NCI-H345 (cell line): ENCODE measurements at regions not wholly inside any gene's neighbourhood (a gene's known extent, or its start where the extent isn't known, plus 50 kb on each side); places are given as distances from the start of the nearest gene placed in this dataset.

Source experiments
- DNase-seq: peaks from one replicate; lab custom pipeline; 2025; lab: John Stamatoyannopoulos, UW

GRCh38 chr12:114936148-114937079, 252.4 kb upstream of the TBX3 start:
- no peak for DNase-seq

GRCh38 chr12:114935658-114936057, 251.7 kb upstream of the TBX3 start:
- no peak for DNase-seq

GRCh38 chr12:114933428-114934160, 249.6 kb upstream of the TBX3 start:
- no peak for DNase-seq

GRCh38 chr12:114932806-114933205, 248.8 kb upstream of the TBX3 start:
- DNase-seq = no peak

- DNase-seq = no peak
These were observed 247.1 kb upstream of the TBX3 start for GRCh38 chr12:114931025-114931424.

- DNase-seq = no peak
These were observed 242.4 kb upstream of the TBX3 start for GRCh38 chr12:114926341-114926740.

- DNase-seq = no peak
These were observed 241.0 kb upstream of the TBX3 start for GRCh38 chr12:114924946-114925475.

- no peak for DNase-seq
These were observed 237.8 kb upstream of the TBX3 start for GRCh38 chr12:114921781-114922180.

- no peak for DNase-seq
These were observed 237.0 kb upstream of the TBX3 start for GRCh38 chr12:114920771-114921554.

GRCh38 chr12:114919479-114919878, 235.5 kb upstream of the TBX3 start:
- no peak for DNase-seq

GRCh38 chr12:114918535-114919233, 234.7 kb upstream of the TBX3 start:
- DNase-seq = no peak

GRCh38 chr12:114917953-114918352, 234.0 kb upstream of the TBX3 start:
- no peak for DNase-seq

- no peak for DNase-seq
These were observed 233.3 kb upstream of the TBX3 start for GRCh38 chr12:114917307-114917706.

GRCh38 chr12:114916541-114916940, 232.6 kb upstream of the TBX3 start:
- no peak for DNase-seq

- no peak for DNase-seq
These were observed 232.1 kb upstream of the TBX3 start for GRCh38 chr12:114916124-114916523.

- no peak for DNase-seq
These were observed 230.2 kb upstream of the TBX3 start for GRCh38 chr12:114913871-114914801.

- DNase-seq = no peak
These were observed 228.8 kb upstream of the TBX3 start for GRCh38 chr12:114912811-114913210.

- DNase-seq = no peak
These were observed 227.2 kb upstream of the TBX3 start for GRCh38 chr12:114911196-114911595.

GRCh38 chr12:114904254-114905003, 220.5 kb upstream of the TBX3 start:
- DNase-seq = peak; percentile 50
